HG03460 (cell line): ENCODE measurements at regions not wholly inside any gene's neighbourhood (a gene's known extent, or its start where the extent isn't known, plus 50 kb on each side); places are given as distances from the start of the nearest gene placed in this dataset.
"Not testable (repeated sequence)": the region's sequence is repeated elsewhere in the genome, so short reads cannot be mapped to it uniquely, and the experiment has no call there.

Experiments
- ATAC-seq: cut with Tn5 transposase; IDR thresholded peaks from one replicate; pipeline ENCODE4 v1.9.1; 2021; ENCODE audit not compliant: unreplicated experiment

DNA sequence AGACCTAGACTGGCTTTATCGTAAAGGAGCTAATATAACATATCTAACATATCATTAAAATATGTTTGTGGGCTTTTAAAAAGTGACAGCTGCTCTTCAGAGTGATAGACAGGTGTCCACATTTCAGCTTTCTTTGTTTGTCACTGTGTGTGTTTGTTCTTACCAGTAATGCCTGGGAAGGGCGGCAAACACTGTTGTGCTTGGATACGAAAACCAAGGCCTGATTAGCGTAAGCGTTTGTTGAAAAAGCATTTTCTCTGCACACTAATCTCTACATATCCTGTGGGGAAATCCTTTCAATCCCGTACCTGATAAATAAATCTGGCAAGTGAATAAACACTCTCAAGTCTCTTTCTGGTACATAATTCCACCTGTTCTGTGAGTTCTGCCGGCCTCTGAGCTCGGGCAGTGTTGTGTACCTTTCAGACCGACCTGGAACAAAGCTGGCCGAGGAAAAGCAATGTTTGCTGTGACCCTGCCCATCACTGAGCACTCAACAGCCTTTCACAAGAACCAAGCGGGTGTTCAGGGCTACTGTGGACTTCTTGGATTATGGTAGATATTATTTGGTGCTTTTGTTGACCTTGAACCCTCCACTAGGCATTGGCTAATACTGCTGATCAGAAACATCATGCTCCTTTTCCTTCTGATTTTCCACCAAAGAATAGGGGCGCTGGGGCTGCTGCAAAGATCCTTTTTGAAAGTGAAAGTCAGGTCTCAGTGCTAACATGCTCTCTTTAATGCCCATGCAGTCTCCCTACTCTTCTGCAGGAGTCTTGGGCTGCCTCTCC, 100.4 kb downstream of the CD83 start:
- no peak for ATAC-seq

DNA sequence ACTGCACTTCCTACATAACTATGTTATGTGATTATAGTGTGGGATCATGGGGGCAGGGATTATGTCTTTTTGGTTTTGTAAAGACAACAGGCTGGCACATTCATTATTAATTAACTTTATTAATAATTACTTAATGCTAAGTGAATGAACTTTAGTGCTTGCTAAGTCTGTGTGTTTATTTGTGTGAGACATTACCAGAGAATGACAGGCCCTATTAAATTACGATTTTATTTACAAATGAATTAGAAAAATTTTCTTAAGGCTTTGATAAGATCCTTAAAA, 100.9 kb downstream of the CD83 start:
- ATAC-seq = no peak

- no peak for ATAC-seq
Measured at GRCh38 chr6:14221564-14222279, 104.2 kb downstream of the CD83 start.

- ATAC-seq = no peak
Measured at GRCh38 chr6:14222956-14223355, 105.4 kb downstream of the CD83 start.

GRCh38 chr6:14224359-14225103, 107.0 kb downstream of the CD83 start:
- peak; percentile 62 for ATAC-seq

DNA sequence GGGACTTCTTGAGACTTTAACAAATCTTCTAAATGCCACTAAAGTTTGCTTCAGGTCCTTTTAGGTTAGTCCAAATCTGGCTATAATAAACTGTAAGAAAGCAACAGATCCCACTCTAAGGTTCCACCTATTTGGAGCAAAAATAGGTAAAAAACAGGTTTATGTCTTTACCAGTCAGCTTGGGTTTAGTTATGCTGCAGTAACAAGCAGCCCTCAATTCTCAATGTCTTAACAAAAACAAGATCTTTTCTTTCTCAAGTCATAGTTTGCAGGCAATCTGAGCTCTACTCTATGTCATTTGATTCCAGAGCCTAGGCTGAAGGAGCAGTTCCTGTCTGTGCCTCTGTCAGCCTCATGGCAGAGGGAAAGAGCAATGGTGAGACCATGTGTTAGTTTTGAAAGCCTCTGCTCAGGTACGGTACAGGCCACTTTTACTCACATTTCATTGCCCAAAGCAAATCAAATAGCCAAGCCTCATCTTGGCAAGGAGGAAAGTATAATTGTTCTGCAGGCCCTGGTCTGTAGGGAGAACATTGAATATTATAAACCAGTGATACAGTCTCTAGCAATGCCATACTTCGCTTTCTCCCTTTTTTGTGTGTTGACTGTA, 108.6 kb downstream of the CD83 start:
- ATAC-seq = no peak

DNA sequence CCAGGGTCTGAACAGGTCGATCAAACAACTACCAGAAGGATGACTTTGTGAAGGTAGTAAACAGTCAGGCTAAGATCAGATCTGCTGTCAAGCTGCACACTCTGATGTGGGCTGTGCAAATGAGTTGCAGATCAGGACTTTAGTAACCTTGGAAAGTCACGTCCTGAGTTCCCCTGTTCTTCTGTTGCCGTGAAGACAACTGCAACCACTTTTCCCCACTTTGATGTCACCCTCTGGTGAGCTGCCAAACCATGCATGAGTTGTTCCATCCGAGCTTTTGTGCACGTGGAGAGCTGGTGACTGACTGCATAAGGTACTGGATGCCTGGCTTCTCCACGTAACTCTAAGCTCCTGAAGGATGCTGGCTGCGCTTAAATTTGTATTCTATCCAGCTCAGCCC, 111.0 kb downstream of the CD83 start:
- ATAC-seq = no peak

DNA sequence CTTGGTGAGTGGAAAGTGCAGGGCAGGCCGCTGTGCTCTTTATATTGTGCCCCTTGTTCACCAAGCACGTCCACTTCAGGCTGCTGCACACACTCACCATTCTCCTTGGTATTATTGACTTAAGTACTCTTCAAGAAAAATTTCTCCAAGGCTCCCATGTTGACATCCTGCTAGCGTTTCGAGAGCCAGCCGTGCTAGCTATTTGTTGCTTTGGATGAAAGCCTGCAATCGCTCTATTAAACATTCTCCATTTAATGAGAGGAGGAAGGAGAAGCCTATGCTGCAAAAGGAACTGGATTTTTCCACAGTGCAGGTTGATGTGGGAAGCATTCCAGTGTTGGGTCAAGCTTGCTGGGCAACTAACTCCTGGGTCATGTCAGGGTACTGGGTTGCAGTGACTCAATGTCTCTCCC, 113.5 kb downstream of the CD83 start:
- ATAC-seq = no peak

GRCh38 chr6:14231501-14232280, 114.1 kb downstream of the CD83 start:
- ATAC-seq = no peak

DNA sequence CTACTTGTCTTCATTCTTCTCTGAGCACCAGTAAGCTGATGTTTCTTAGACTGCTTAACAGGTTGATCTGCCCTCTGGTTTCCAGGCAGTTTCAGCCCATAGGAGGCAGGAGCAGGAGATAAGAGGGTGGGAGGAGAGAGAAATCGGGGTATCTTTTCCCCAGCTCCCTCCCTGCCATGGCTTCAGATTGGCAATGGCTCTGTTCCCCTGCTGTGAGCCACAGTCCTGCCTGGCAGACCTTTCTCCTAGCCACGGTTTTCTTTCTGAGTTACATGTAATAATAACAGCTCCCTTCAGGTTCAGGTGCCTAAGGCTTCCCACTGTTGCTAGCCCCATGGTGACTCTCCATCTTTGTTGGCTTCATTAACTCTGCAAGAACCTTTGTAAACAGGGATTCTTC, 115.3 kb downstream of the CD83 start:
- ATAC-seq = no peak

GRCh38 chr6:14235653-14236356, 118.2 kb downstream of the CD83 start:
- no peak for ATAC-seq

GRCh38 chr6:14239097-14239496, 121.5 kb downstream of the CD83 start:
- no peak for ATAC-seq

GRCh38 chr6:14240411-14241166, 123.0 kb downstream of the CD83 start:
- no peak for ATAC-seq

GRCh38 chr6:14241255-14242070, 123.9 kb downstream of the CD83 start:
- ATAC-seq = peak; percentile 62

DNA sequence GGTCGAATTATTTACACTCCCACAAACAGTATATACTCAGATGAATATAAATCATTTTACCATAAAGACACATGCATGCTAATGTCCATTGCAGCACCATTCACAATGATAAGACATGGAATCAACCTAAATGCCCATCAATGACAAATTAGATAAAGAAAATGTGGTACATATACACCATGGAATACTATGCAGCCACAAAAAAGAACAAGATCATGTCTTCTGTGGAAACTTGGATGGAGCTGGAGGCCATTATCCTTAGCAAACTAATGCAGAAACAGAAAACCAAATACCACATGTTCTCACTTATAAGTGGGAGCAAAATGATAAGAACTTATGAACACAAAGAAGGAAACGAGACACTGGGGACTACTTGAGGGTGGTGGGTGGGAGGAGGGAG, 125.3 kb downstream of the CD83 start:
- not testable (repeated sequence) for ATAC-seq

DNA sequence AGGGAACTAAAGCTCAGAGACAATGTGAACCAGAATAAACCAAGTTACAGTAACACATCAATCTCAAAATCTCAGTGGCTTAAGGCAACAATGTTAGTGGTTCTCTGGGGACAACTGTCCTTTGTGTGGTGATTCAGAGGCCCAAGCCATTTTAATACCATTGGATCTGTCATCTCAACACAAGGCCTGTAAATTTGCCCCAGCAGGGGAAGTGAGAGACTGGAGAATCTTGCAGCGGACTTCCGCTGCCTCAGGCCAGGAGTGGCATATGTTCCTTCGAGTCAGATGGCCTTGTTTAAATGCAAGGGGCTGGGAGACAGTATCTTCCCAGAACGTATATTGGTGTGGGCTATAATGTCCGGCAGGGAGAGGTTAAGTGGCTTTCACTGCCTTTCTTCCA, 126.0 kb downstream of the CD83 start:
- ATAC-seq = no peak

DNA sequence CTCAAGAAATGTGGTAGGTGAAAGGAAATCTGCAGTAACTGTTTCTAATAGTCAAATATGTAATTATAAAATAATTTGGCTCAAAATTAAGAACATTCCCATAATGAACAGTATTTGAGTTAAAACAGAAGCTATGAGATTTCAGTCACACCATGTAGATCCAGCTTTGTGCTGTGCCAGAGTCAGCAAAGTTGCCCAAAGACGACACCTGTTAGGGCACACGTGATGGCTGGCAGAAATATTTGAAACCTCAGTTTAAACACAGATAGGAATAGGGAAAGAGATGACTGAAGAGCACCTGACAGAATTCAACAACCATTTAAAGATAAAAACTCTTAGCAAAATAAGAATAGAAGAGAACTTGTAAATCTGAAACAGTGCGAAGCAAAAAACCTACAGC, 129.3 kb downstream of the CD83 start:
- ATAC-seq = no peak

DNA sequence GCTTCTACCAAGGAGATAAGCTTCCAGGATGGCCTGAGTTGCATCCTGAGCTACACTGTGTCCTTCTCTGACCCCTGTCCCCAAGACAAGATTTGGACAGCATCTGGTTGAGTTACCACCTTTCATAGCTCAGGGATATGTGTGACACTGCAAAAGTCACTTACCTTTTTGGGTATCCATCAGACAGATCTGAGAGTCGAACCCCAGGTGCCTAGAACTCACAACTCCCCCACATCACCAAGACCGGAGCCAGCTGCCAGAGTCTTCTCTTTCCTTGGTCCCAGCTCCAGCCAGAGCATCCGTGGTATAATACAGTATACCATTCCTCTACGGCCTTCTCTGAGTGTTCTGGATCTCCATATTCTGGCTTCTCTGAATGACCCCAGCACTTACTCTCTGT, 133.0 kb downstream of the CD83 start:
- no peak for ATAC-seq
